ENCODE measurements at regions not wholly inside any gene's neighbourhood (a gene's known extent, or its start where the extent isn't known, plus 50 kb on each side); places are given as distances from the start of the nearest gene placed in this dataset.

DNA sequence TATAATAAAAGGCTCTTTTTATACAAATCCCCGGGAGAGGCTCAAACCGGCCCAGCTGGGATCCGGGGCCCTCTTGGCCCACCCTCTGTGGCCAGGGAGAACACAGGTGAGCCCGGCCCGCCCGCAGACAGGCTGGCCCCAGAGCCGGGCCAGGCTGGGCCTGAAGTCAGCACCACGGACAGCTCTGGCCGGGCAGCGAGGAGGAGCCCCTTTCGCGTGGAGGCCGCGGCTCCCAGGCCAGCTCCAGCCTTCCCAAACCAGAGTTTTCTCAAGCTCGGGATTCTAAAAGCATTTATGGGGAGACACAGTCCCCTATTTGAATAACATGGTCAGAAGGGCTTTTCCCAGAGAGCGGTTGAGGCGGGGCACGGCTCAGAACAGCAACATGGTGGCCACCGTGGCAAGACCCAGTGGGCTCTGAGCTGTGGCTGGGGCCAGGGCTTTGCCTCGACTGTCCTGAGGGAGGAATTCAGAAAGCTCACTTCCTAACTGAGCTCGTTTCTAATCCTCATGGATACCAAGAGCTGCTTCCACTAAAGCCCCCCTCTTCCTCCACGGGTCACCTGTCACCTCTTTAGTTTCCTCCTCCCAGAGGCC lies 115.4 kb downstream of the BRD1 start:
- ATAC-seq (no peak), DNase-seq (no peak)
- Histone ChIP-seq H3K9me3 (no peaks in the 10 kb centered on the region), H3K27me3 (ENCODE audit: insufficient read depth in 3 of 3, low read length in 2 of 3) (peaks cover 0 to 33% (median 20%) of the 10 kb centered on the region in 3 donors), H3K36me3 (ENCODE audit: insufficient read depth in 1 of 2, low read depth in 1 of 2) (no peaks in the 10 kb centered on the region), H3K4me3 (no peak overlapping the region), H3K27ac (no peak overlapping the region), H3K4me1 (no peaks in the 10 kb centered on the region)
- no peak for TF ChIP-seq CTCF (IDR thresholded peaks at IDR 0.05)
- intact Hi-C loops (cut with DNase I), result no loop called here
- WGBS, 3 donors, result 22 to 26% (median 26%) methylated on average over 22 of the region's 22 CpGs

DNA sequence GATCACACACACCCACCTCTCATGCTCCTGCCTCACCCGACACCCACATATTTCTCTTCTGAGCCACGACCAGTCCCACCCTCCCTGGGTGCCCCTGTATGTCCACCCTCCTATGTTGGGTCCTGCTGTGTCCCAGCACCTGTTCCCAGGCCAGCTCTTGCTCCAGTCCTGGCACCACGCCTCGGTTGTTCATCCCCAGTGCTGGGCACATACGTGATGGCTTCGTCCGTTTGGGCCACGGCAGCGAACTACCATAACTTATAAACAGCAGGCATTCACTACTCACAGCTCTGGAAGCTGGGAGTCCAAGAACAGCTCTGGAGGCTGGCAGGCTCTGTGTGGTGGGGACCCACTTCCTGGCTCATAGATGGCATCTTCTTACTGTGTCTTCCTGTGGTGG lies 116.9 kb downstream of the BRD1 start:
- intact Hi-C loops (cut with DNase I), result no loop called here
- H3K4me3 ChIP-seq, result no peak overlapping the region
- TF ChIP-seq CTCF (IDR thresholded peaks at IDR 0.05), result no peak
- H3K27me3 ChIP-seq (ENCODE audit: insufficient read depth in 3 of 3, low read length in 2 of 3), result peaks cover 0 to 35% (median 23%) of the 10 kb centered on the region in 3 donors
- 84 to 86% (median 86%) methylated on average over 9 of the region's 9 CpGs for WGBS, 3 donors
- ATAC-seq (no peak), DNase-seq (no peak)
- H3K9me3 ChIP-seq, result no peaks in the 10 kb centered on the region
- no peaks in the 10 kb centered on the region for H3K4me1 ChIP-seq
- no peaks in the 10 kb centered on the region for H3K36me3 ChIP-seq (ENCODE audit: insufficient read depth in 1 of 2, low read depth in 1 of 2)
- no peak overlapping the region for H3K27ac ChIP-seq

GRCh38 chr22:49709464-49709863 lies 118.2 kb downstream of the BRD1 start:
- H3K27me3 ChIP-seq (ENCODE audit: insufficient read depth in 3 of 3, low read length in 2 of 3), result peaks cover 0 to 48% (median 29%) of the 10 kb centered on the region in 3 donors
- 69 to 70% (median 69%) methylated on average over 4 of the region's 4 CpGs for WGBS, 3 donors
- intact Hi-C loops (cut with DNase I), result no loop called here
- ATAC-seq (no peak), DNase-seq (no peak)
- no peaks in the 10 kb centered on the region for H3K4me1 ChIP-seq
- no peak overlapping the region for H3K4me3 ChIP-seq
- TF ChIP-seq CTCF (IDR thresholded peaks at IDR 0.05), result no peak
- no peak overlapping the region for H3K27ac ChIP-seq
- H3K36me3 ChIP-seq (ENCODE audit: insufficient read depth in 1 of 2, low read depth in 1 of 2), result no peaks in the 10 kb centered on the region
- H3K9me3 ChIP-seq, result no peaks in the 10 kb centered on the region

DNA sequence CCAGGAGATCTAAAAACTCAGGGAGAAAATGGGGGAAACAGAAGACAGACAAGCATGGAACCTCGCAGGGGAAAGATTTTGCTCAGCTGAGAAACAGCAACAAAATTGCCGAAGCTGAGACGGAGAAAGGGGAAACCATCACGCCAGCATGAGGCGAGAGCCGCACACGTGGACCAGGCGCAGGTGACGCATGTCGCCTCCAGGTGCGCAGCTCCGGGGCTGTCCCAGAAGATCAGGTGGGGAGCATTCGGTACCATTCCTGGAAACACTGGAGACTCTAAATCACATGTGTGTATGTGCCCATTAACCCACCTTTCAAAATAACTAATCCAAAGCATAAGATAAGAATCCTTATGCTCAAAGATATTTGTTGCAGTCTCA lies 121.7 kb downstream of the BRD1 start:
- intact Hi-C loops (cut with DNase I), result no loop called here
- H3K4me3 ChIP-seq, result no peak overlapping the region
- H3K36me3 ChIP-seq (ENCODE audit: insufficient read depth in 1 of 2, low read depth in 1 of 2), result no peaks in the 10 kb centered on the region
- whole genome bisulfite sequencing, 3 donors, result 82 to 86% (median 84%) methylated on average over 13 of the region's 13 CpGs
- no peak for ATAC-seq
- H3K9me3 ChIP-seq, result peaks cover 7% of the 10 kb centered on the region
- H3K4me1 ChIP-seq, result no peaks in the 10 kb centered on the region
- DNase-seq, result no peak
- no peak for TF ChIP-seq CTCF (IDR thresholded peaks at IDR 0.05)
- no peak overlapping the region for H3K27ac ChIP-seq
- H3K27me3 ChIP-seq (ENCODE audit: insufficient read depth in 3 of 3, low read length in 2 of 3), result peaks cover 0 to 37% (median 20%) of the 10 kb centered on the region in 3 donors

Data from psoas muscle (tissue), 7 donors.